GM21515 (cell line): ENCODE measurements at regions not wholly inside any gene's neighbourhood (a gene's known extent, or its start where the extent isn't known, plus 50 kb on each side); places are given as distances from the start of the nearest gene placed in this dataset.

Experiments
- ATAC-seq: cut with Tn5 transposase; IDR thresholded peaks from one replicate; pipeline ENCODE4 v1.9.1; 2021; ENCODE audit not compliant: unreplicated experiment

DNA sequence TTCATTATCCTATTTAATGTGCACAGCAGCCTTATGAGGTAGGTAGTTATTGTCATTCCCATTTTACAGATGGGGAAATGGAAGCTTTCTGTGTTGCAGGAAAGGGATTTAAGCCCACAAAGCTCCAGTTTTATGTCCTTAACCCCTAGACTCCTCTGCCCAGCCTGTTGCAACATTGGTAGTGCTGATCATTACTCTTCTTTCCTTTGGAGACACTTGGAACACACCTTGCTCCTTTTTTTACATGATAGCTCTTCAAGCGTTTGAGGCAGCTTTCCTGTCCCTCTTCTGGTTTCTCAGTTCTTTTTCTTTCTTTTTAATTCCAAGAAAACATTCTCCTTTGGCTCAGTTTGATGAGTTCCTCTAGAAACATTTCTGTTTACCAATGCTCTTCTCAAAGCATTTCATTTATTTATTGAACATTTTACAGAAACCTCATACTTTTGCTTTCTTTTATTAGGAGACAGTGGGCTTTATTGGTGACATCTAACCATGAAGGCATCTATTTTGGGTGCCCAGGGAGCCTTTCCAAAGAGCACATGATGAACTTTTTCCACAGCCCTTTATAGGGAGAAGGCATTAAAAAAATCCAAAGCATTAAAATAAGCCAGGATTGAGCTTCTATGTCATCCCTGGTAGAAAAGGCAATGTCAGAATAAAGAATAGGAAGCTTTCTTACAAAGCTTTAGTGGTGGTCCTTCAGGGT, 218.0 kb downstream of the TMEM38B start:
- ATAC-seq = no peak

- no peak for ATAC-seq
These were observed 218.6 kb downstream of the TMEM38B start for GRCh38 chr9:105912863-105913516.

- ATAC-seq = no peak
These were observed 226.9 kb downstream of the TMEM38B start for GRCh38 chr9:105921057-105921726.

DNA sequence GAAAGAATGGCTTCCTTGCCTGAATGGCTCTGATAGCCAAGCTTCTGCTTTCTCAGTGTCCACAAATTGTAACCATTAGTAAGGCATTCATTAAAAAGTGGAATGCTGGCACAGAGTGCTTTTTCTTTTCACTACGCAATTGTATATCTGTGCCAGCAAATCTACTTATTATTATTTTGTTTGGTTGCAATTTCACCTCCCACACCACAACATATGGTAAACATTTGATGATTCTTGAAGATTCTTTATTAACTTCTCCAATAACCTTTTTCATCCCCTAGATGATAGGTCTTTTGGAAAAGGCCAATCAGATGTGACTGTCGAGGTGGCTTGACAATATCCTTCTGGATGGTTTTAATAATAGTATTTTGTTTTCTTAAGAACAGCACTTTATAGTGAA, 234.1 kb downstream of the TMEM38B start:
- ATAC-seq = no peak

GRCh38 chr9:105930011-105930627, 235.8 kb downstream of the TMEM38B start:
- no peak for ATAC-seq

DNA sequence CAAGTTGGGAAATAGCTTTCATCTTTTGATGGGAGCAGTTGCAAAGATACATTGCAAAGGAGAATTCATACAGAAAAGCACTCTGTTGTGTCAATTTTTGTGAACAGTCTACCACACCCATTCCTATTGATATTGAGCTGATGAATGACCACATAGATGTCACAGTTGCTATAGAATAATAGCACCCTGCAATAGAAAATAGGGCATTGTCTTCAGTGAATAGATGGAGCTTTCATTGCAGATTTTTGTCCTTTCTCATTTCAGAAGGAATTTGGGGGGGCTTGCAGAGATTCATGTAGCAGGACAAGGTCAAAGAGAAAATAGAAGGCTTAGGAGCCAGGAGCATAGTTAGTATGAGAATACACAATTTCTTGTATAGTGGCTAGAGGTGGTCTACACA, 237.9 kb downstream of the TMEM38B start:
- no peak for ATAC-seq

DNA sequence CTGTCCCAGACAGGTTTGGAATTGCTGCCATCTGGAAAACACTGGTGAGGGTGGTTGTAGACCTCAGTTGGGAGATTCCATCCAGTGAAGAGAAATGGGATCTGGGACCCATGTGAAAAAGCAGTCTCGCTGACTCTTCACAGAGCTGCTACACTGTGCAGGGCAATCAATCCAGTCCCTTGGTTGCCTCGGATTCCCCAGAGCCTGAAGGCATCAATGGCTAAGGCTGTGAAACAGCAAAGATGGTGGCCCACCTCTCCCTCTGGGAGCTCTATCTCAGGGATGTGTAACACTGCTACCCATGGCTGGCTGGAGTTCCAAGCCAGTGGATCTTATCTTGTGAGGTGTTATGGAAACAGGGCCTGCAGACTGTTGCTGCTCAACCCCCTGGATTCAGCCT, 256.1 kb downstream of the TMEM38B start:
- no peak for ATAC-seq

- no peak for ATAC-seq
These were observed 256.6 kb downstream of the TMEM38B start for GRCh38 chr9:105950894-105951293.

DNA sequence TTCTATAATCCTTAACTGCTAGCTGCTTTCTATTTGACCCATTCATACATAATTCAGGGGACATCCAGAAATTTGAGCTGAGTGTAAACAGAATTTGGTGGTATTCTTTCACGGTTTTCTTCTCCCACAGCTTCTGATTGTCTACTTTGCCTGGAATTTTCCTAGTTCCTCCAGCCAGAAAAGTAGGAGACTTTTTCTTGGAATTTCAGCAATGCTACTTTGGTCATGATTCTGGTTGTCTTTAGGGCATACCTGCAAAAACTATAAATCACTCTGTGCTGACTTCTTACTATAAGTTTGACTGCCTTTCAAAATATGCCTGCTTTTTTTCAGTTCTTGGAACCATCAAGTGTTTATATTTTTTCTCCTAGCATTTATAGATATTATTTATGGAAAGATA, 260.2 kb downstream of the TMEM38B start:
- ATAC-seq = no peak

DNA sequence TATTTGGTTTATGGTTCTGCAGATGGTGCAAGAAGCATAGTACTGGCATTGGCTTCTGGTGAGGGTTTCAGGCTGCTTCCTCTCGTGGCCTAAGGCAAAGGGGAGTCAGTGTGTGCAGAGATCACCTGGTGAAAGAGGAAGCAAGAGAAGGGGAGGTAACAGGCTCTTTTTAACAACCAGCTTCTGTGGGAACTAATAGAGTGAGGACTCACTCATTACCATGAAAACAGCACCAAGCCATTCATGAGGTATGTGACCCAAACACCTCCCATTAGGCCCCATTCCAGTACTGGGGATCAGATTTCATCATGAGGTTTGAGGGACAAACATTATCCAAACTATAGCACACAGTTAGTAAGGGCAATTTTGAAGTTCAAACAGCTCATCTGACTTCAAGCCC, 263.5 kb downstream of the TMEM38B start:
- no peak for ATAC-seq

GRCh38 chr9:105958587-105958986, 264.2 kb downstream of the TMEM38B start:
- no peak for ATAC-seq

DNA sequence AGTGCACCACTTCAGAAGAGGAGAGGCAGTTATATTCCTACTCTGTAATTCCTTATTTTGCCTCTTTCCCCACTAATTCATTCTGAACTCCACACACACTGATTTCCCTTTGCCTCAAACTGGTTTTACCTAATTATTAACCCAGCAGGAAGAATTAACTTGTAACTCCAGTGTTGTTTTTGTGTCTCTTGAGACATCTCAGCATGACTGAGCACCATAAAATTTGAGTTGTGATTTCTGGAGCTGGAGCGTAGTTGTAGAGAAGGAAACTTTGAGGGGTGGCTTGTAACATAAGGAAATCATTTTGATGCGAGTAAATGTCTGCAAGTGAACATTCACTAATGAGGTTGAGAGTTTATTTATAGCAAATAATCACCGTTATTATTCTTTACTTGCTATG, 265.2 kb downstream of the TMEM38B start:
- ATAC-seq = no peak

DNA sequence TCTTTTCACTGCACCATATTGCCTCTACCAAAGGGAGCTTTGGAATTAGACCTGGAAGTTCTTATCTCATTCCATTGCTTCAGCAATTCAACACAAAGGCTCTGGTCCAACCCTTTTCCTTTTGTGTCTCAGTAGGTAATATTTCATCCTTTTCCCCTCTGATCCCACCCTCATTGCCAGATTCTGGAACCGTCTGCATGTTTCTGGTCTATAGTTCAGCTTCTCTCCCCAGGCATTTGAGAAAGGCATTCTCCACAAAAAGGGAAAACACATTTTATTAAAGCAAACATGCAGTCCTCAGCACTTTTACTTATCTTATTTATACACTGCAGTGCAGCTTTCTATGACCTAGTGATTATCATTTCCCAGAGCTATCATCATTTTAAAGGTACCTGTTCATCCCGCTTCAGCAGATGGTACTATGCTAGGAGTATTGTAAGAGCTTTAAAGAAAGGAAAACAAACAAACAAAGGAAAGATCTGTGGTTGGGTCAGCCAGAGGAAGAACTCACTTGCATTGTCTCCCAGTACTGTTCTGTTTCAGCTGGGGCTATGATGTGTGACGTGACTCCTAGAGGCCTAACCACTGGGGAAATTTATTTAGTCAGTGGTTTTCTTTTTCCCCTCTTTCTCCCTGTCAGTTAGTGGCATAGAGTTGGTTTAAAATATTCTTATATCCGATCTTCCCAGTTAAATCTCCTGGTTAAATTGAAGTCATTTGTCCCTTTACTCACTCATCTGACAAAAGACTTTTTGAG, 269.2 kb downstream of the TMEM38B start:
- no peak for ATAC-seq

DNA sequence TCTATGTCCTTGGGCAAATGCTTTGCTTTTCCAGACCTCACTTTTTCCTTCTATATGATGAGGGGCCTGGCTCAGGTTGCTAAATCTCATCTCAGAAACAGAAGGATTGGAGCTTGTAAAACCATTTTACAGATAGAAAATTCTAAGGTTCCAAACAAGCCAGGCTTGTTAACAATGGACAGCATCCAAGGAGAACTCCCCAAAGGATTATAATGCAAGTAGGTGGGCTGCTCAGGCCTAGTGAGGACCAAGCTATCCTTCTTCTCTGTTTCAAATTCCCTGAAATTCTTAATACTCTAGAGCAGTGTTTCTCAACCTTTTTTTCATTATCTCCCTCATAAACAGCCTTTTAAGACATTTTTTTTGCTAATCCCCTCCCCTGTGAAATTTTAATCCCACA, 269.8 kb downstream of the TMEM38B start:
- no peak for ATAC-seq

DNA sequence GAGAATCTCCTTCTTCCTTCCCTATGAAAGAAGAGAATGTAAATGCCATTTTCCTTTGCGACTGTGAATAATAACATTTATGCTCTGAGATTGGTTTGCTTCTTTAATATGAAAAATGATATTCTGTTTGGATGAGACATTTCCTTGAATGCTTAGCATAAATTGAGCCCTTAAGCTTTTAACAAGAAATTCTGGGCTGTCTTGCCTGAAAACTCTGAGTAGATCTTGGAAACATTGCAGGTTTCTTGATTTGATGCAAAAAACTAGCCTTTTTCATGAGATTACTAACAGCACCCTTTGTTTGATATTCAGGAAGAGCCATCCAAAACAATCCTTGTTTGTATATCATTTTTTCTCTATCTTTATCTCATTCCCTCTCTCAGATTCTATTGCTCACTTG, 272.5 kb downstream of the TMEM38B start:
- ATAC-seq = no peak

DNA sequence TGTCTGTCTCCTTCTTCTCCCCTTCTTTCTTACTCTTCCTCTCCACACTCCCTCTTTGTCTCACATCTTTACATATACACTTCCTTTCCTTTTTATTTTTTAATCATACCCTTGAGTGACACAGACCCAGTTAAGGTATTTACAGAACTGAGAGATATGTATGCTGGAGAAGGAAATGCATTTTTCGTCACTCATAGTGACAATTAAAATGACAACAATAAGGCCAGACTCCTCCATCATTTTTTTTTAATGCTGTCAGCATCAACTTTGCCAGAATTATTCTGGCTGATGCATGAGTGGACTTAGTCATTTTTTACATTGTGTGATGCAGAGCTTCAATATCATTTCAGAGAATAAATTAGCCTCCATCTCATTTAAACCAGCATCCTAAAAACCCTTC, 272.9 kb downstream of the TMEM38B start:
- no peak for ATAC-seq

DNA sequence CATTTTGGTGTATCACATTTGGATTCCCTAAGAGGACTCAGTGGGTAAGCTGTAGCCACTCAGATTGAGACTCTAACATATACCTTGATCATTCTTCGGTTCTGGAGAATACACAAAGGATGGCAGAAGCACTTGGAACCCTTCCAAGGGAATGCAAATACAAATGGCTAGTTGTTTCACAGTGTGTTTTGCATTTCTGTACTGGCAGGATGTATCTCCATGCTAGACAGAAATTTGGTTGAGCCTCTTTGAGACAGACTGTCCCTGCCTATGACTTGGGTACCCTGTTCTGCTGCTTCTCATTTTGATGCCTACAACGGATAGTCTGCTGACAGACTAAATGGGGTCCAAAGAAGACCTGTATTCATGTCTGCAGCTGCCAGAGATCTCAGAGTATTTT, 273.5 kb downstream of the TMEM38B start:
- ATAC-seq = no peak

DNA sequence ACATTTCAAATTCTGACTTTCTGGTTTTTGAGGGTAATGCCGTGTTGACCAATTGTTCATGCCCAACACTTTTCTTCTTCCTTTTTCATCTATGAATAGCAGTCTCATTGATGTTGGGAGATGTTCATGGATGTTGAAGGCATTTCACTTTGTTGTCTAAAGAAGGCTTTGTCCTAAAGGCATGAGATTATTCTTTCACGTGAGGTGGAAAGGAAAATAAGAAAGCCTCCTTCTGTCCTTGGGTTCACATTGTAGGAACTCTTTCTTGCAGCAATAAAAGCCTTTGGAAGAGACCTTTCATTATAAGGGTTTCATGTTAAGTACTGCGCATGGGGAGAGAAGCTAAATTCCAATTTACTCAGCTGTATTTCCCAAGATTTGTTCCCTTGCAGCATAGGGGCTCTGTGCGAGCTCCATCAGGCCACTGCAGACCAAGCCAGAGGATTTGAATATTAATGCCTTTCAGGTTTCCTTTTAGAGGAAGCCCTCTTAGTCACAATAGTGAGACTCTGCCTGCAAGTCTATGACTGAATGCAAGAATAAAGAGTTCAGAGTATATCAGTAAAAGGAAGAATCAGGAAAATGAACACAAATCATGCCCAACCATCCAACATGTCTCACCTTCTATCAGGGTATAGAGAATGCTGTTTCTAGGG, 274.6 kb downstream of the TMEM38B start:
- no peak for ATAC-seq

DNA sequence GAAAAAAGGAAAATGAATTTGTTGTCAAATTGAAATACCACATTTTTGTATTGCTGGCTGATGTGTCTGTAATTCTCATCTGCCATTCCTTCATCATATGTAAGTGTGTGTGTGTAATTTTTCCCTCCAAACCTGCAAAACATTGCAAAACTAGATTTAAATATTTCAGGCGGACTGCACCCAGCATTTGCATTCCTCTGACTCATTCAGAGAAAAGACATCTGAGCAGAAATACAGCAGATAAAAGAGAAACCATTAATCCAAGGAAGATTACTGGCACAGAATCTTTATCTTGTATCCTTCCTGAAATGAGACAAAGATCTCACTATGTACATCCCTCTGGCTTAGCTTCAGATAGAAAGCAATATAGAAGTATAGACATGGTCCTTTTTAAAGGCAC, 275.3 kb downstream of the TMEM38B start:
- no peak for ATAC-seq

DNA sequence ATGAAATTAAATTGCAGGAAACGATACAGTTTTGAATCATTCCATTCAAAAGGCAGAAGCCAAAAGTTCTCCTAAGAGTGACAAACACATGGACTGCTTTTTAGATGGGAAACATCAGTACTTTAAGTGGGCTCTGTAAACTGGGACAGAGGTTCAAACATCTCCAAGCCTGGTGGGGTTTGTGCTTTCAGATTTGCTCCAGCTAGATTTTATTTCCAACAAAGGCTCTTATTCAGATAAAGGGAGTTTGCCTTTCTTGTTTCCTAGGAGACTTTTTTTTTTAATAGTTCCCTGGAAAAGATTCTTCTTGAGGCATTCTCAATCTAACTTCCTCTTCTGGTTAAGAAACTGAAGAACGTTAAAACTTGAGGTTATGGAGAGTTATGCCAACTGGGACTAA, 277.6 kb downstream of the TMEM38B start:
- ATAC-seq = no peak
